ENCODE measurements at regions not wholly inside any gene's neighbourhood (a gene's known extent, or its start where the extent isn't known, plus 50 kb on each side); places are given as distances from the start of the nearest gene placed in this dataset.

GRCh38 chr11:105245781-105246315, 106.3 kb upstream of the CARD18 start:
- no peak for TF ChIP-seq CTCF (conservative IDR thresholded peaks at IDR 0.05; ENCODE audit: low read depth, low read length)
- no peak for DNase-seq (ENCODE audit: low read depth)
- H3K4me3 ChIP-seq (ENCODE audit: low read length), result no peak overlapping the region

GRCh38 chr11:105244160-105244825, 104.7 kb upstream of the CARD18 start:
- H3K4me3 ChIP-seq (ENCODE audit: low read length), result no peak overlapping the region
- no peak for TF ChIP-seq CTCF (conservative IDR thresholded peaks at IDR 0.05; ENCODE audit: low read depth, low read length)
- DNase-seq (ENCODE audit: low read depth), result peak; percentile 88

GRCh38 chr11:105241136-105241535, 101.6 kb upstream of the CARD18 start:
- no peak overlapping the region for H3K4me3 ChIP-seq (ENCODE audit: low read length)
- no peak for TF ChIP-seq CTCF (conservative IDR thresholded peaks at IDR 0.05; ENCODE audit: low read depth, low read length)
- no peak for DNase-seq (ENCODE audit: low read depth)

- DNase-seq (ENCODE audit: low read depth), result no peak
These were observed 97.1 kb upstream of the CARD18 start for GRCh38 chr11:105236664-105237063.

GRCh38 chr11:105233285-105233684, 93.7 kb upstream of the CARD18 start:
- no peak for DNase-seq (ENCODE audit: low read depth)
- no peak overlapping the region for H3K4me3 ChIP-seq (ENCODE audit: low read length)
- no peak for TF ChIP-seq CTCF (conservative IDR thresholded peaks at IDR 0.05; ENCODE audit: low read depth, low read length)

More at GRCh38 chr11:105236664-105237063, 97.1 kb upstream of the CARD18 start:
- TF ChIP-seq CTCF (conservative IDR thresholded peaks at IDR 0.05; ENCODE audit: low read depth, low read length), result no peak
- no peak overlapping the region for H3K4me3 ChIP-seq (ENCODE audit: low read length)

- no peak for DNase-seq (ENCODE audit: low read depth)
- no peak for TF ChIP-seq CTCF (conservative IDR thresholded peaks at IDR 0.05; ENCODE audit: low read depth, low read length)
- H3K4me3 ChIP-seq (ENCODE audit: low read length), result no peak overlapping the region
These were observed 92.5 kb upstream of the CARD18 start for GRCh38 chr11:105232021-105232420.

GRCh38 chr11:105230586-105230985, 91.0 kb upstream of the CARD18 start:
- DNase-seq (ENCODE audit: low read depth), result peak; percentile 60
- no peak for TF ChIP-seq CTCF (conservative IDR thresholded peaks at IDR 0.05; ENCODE audit: low read depth, low read length)
- no peak overlapping the region for H3K4me3 ChIP-seq (ENCODE audit: low read length)

All from retinal pigment epithelial cell (primary cell).